Lower leg skin (tissue), 4 donors: ENCODE measurements at regions not wholly inside any gene's neighbourhood (a gene's known extent, or its start where the extent isn't known, plus 50 kb on each side); places are given as distances from the start of the nearest gene placed in this dataset.
A peak's percentile ranks its signal among the peaks of the same experiment; 100 is the strongest.

ENCODE experiments used
- DNase-seq, 2 donors: peaks; one replicate each; pipeline ENCODE4 v3.0.0-alpha.2; 2019; ENCODE audit warnings: low spot score in 2 of 2
- H3K4me3 ChIP-seq: fragments of 200-600 bp; sonication (generic); 2 replicates; pipeline ENCODE4 v1.5.1; 2017; ENCODE audit warnings: mild to moderate bottlenecking, low read depth; ENCODE audit not compliant: poor library complexity, severe bottlenecking
- POLR2A ChIP-seq, 2 donors: fragments of 450-650 bp; IDR thresholded peaks; one replicate each; pipeline ENCODE4 v1.6.1; 2016 to 2017; ENCODE audit warnings: antibody characterized with exemption in 2 of 2, mild to moderate bottlenecking in 1 of 2, moderate library complexity in 1 of 2
- WGBS, 2 donors: methylation state at CpG; one replicate each; pipeline ENCODE4 v1.1.5; 2018; 5-methylcytosine and 5-hydroxymethylcytosine counted together
- intact Hi-C: fragments of 100-400 bp; cut with DNase I; formaldehyde crosslinking; loops from one replicate; pipeline ENCODE4 v1.15.0; 2023; ENCODE audit warnings: low total_unique reads
- TF ChIP-seq, protein P1 (sequence below), 3 donors: fragments of 450-650 bp; IDR thresholded peaks; one replicate each; pipeline ENCODE4 v1.5.1; 2016; ENCODE audit warnings: antibody characterized with exemption in 3 of 3, mild to moderate bottlenecking in 3 of 3, moderate library complexity in 2 of 3

- DNase-seq: no peak
- TF ChIP-seq POLR2A (IDR thresholded peaks at IDR 0.05): no peak
- TF ChIP-seq, protein P1, sequence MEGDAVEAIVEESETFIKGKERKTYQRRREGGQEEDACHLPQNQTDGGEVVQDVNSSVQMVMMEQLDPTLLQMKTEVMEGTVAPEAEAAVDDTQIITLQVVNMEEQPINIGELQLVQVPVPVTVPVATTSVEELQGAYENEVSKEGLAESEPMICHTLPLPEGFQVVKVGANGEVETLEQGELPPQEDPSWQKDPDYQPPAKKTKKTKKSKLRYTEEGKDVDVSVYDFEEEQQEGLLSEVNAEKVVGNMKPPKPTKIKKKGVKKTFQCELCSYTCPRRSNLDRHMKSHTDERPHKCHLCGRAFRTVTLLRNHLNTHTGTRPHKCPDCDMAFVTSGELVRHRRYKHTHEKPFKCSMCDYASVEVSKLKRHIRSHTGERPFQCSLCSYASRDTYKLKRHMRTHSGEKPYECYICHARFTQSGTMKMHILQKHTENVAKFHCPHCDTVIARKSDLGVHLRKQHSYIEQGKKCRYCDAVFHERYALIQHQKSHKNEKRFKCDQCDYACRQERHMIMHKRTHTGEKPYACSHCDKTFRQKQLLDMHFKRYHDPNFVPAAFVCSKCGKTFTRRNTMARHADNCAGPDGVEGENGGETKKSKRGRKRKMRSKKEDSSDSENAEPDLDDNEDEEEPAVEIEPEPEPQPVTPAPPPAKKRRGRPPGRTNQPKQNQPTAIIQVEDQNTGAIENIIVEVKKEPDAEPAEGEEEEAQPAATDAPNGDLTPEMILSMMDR (IDR thresholded peaks at IDR 0.05): no peak
- intact Hi-C loops: no loop called here
- H3K4me3 ChIP-seq: no peak overlapping the region
Measured at GRCh38 chr2:147353072-147353381, 491.8 kb upstream of the ACVR2A start.

DNA sequence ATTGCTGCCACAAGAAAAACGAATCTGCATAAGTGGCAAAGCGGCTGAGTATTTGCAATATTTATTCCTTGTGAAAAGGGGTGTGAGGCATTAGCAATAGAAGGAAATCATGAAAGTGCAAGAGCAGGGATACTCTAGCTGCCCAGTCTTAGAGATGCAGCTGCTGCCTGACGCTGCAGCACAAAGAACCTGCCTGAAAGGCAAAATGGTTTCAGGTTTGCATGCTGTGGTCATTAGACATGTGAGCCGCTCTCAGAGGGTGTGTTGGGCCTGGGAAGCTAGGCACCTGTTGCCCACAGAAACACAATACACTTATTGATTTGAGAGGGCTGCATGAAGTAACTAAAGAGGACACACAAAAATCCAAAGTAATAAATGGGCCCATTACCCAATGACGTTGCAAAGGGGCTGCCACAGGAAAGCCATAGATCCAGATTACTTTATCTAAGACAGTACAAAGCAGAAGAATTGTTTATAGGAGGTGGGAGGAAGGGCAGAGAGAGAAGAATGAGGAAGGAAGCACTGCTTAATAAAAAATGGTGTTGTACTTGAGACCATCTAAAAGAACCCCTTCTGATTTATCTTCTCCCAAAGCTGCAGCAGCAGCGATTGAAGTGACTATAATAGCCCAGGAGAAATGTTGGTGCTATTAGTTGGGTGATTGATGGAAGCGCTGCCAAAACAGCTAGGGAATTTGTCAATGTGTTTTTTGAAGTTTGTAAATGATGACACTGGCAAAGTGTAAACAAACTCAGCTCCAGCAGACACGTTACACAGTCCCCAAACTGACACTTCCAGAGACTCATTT lies 492.4 kb upstream of the ACVR2A start:
- DNase-seq: peak in 1 of 2 donors; percentile 15

GRCh38 chr2:147351784-147352183 lies 493.0 kb upstream of the ACVR2A start:
- no peak for DNase-seq
- no peak overlapping the region for H3K4me3 ChIP-seq
- TF ChIP-seq POLR2A (IDR thresholded peaks at IDR 0.05): no peak
- TF ChIP-seq, protein P1 (IDR thresholded peaks at IDR 0.05): no peak
- 78 to 91% methylated on average over 5 of the region's 5 CpGs for WGBS, 2 donors
- intact Hi-C loops: no loop called here

More for the DNA sequence above, 492.4 kb upstream of the ACVR2A start:
- no peak overlapping the region for H3K4me3 ChIP-seq
- intact Hi-C loops: no loop called here
- TF ChIP-seq, protein P1 (IDR thresholded peaks at IDR 0.05): no peak
- TF ChIP-seq POLR2A (IDR thresholded peaks at IDR 0.05): no peak
- WGBS, 2 donors: 61 to 66% methylated on average over 8 of the region's 8 CpGs

GRCh38 chr2:147348931-147349555 lies 495.8 kb upstream of the ACVR2A start:
- TF ChIP-seq, protein P1 (IDR thresholded peaks at IDR 0.05): no peak
- no peak for TF ChIP-seq POLR2A (IDR thresholded peaks at IDR 0.05)
- intact Hi-C loops: no loop called here
- 82 to 90% methylated on average over 4 of the region's 4 CpGs for WGBS, 2 donors
- no peak for DNase-seq
- H3K4me3 ChIP-seq: no peak overlapping the region

DNA sequence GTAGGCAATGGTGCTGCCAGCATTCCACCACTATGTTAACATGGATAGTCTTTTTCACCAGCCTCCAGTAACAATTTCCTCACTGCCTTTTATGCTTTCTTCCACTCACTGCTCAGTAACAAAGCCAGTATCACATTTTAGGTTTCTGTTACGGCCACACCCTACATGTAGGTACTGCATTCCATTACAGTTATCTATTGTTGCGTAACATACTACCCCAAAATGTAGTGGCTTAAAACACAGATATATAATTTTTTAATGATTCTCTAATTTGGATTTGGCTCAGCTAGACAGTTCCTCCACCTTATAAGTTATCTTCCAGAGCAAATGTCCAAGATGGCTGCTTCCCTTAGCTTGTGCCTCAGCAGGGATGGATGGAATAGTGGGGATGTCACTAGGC lies 498.7 kb upstream of the ACVR2A start:
- TF ChIP-seq POLR2A (IDR thresholded peaks at IDR 0.05): no peak
- TF ChIP-seq, protein P1 (IDR thresholded peaks at IDR 0.05): no peak
- intact Hi-C loops: no loop called here
- WGBS, 2 donors: 95 to 97% methylated on average over 2 of the region's 2 CpGs
- DNase-seq: no peak
- H3K4me3 ChIP-seq: no peak overlapping the region
